Hepatocyte (in vitro differentiated cells): ENCODE measurements at regions not wholly inside any gene's neighbourhood (a gene's known extent, or its start where the extent isn't known, plus 50 kb on each side); places are given as distances from the start of the nearest gene placed in this dataset.

Experiments
- DNase-seq: peaks from one replicate; pipeline ENCODE4 v3.0.0-alpha.2; 2016; ENCODE audit warnings: low spot score
- H2AFZ ChIP-seq: fragments of 200-600 bp; sonication (generic); 2 replicates; pipeline ENCODE4 v1.6.0; 2016; ENCODE audit warnings: antibody characterized with exemption, mild to moderate bottlenecking
- H3K27ac ChIP-seq: fragments of 200-600 bp; sonication (generic); 2 replicates; pipeline ENCODE4 v1.5.1; 2016; ENCODE audit warnings: mild to moderate bottlenecking
- H3K27me3 ChIP-seq: fragments of 200-600 bp; sonication (generic); 2 replicates; pipeline ENCODE4 v1.6.1; 2016
- H3K36me3 ChIP-seq: fragments of 200-600 bp; sonication (generic); replicated peaks from 2 replicates; pipeline ENCODE4 v1.5.1; 2016; ENCODE audit warnings: low read depth; ENCODE audit not compliant: insufficient read depth
- H3K4me1 ChIP-seq: fragments of 200-600 bp; sonication (generic); 2 replicates; pipeline ENCODE4 v1.5.1; 2016; ENCODE audit warnings: mild to moderate bottlenecking, moderate library complexity; ENCODE audit not compliant: insufficient read depth
- H3K4me2 ChIP-seq: fragments of 200-600 bp; sonication (generic); 2 replicates; pipeline ENCODE4 v1.6.0; 2016
- H3K4me3 ChIP-seq: fragments of 200-600 bp; sonication (generic); 2 replicates; pipeline ENCODE4 v1.5.1; 2016; ENCODE audit warnings: mild to moderate bottlenecking
- H3K79me2 ChIP-seq: fragments of 200-600 bp; sonication (generic); 2 replicates; pipeline ENCODE4 v1.6.0; 2017; ENCODE audit warnings: mild to moderate bottlenecking
- H3K9me2 ChIP-seq: fragments of 200-600 bp; sonication (generic); replicated peaks from 2 replicates; pipeline ENCODE4 v1.6.0; 2017; ENCODE audit warnings: mild to moderate bottlenecking; ENCODE audit not compliant: insufficient read depth
- H3K9me3 ChIP-seq: fragments of 200-600 bp; sonication (generic); 2 replicates; pipeline ENCODE4 v1.5.1; 2016; ENCODE audit warnings: low read depth, mild to moderate bottlenecking
- H4K20me1 ChIP-seq: fragments of 200-600 bp; sonication (generic); 2 replicates; pipeline ENCODE4 v1.6.0; 2016; ENCODE audit warnings: mild to moderate bottlenecking; ENCODE audit not compliant: insufficient read depth, poor library complexity, severe bottlenecking
- EZH2 ChIP-seq: fragments of 200-600 bp; sonication (generic); IDR thresholded peaks from 2 replicates; pipeline ENCODE4 v1.6.1; 2016; ENCODE audit warnings: antibody characterized with exemption, mild to moderate bottlenecking, borderline replicate concordance
- EZH2phosphoT487 ChIP-seq: fragments of 200-600 bp; sonication (generic); IDR thresholded peaks from one replicate; pipeline ENCODE4 v1.6.1; 2018; ENCODE audit warnings: antibody characterized with exemption, mild to moderate bottlenecking, low read depth, moderate library complexity; ENCODE audit not compliant: unreplicated experiment, severe bottlenecking
- WGBS: methylation state at CpG from one replicate; pipeline ENCODE4 v1.1.6; 2016; ENCODE audit warnings: low lambda C conversion rate; ENCODE audit errors: missing lambda C conversion rate; 5-methylcytosine and 5-hydroxymethylcytosine counted together
- TF ChIP-seq, protein P1 (sequence below): fragments of 200-600 bp; sonication (generic); IDR thresholded peaks from 2 replicates; pipeline ENCODE4 v1.5.1; 2016; ENCODE audit warnings: antibody characterized with exemption, mild to moderate bottlenecking; ENCODE audit not compliant: poor library complexity

DNA sequence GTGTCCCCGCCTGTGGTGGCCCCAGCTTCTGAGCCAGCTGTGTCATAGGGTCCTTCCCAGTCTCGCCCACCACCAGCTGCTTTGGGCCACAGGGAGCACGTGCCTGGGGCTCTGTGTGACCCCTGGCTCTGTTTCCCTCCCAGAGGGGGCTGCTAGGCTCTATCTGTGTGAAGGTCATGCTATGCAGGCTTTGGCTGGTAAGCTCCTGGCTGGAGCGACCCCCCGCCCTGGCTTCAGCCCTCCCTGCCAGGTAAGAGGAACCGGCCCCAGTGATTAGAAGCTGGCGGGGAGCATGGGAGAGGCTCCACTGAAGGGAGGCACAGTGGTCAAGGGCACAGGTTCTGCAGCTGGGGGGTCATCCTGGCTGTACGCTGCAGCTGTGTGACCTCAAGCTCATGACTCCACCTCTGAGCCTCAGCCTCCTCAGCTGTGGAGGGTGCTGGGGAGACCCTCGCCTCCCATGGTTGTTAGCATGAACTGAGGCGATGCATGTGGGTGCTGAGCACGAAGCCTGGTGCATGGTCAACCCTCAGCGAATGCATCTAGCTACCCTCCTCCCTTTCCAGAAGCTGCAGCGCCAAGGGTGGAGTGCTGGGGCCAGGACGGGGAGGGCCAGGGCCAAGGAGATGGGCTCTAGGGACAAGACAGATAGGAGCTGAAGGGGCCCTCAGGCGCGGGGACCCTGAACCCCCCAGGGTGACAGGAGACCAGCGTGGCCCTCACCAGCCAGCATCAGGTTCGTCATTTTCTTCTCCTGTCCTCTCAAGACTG is 163.8 kb upstream of the MVB12B start:
- H2AFZ ChIP-seq: no peak overlapping the region
- H3K4me3 ChIP-seq: no peak overlapping the region
- no peak for DNase-seq
- H3K4me1 ChIP-seq: no peaks in the 10 kb centered on the region
- TF ChIP-seq EZH2 (no peak), EZH2phosphoT487 (no peak)
- TF ChIP-seq, protein P1, sequence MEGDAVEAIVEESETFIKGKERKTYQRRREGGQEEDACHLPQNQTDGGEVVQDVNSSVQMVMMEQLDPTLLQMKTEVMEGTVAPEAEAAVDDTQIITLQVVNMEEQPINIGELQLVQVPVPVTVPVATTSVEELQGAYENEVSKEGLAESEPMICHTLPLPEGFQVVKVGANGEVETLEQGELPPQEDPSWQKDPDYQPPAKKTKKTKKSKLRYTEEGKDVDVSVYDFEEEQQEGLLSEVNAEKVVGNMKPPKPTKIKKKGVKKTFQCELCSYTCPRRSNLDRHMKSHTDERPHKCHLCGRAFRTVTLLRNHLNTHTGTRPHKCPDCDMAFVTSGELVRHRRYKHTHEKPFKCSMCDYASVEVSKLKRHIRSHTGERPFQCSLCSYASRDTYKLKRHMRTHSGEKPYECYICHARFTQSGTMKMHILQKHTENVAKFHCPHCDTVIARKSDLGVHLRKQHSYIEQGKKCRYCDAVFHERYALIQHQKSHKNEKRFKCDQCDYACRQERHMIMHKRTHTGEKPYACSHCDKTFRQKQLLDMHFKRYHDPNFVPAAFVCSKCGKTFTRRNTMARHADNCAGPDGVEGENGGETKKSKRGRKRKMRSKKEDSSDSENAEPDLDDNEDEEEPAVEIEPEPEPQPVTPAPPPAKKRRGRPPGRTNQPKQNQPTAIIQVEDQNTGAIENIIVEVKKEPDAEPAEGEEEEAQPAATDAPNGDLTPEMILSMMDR: no peak
- H3K9me3 ChIP-seq: no peaks in the 10 kb centered on the region
- H3K36me3 ChIP-seq: no peaks in the 10 kb centered on the region
- no peaks in the 10 kb centered on the region for H3K9me2 ChIP-seq
- no peak overlapping the region for H3K4me2 ChIP-seq
- no peaks in the 10 kb centered on the region for H3K79me2 ChIP-seq
- H3K27me3 ChIP-seq: no peaks in the 10 kb centered on the region
- H3K27ac ChIP-seq: no peak overlapping the region
- WGBS: 94% methylated on average over 18 of the region's 18 CpGs
- no peaks in the 10 kb centered on the region for H4K20me1 ChIP-seq

DNA sequence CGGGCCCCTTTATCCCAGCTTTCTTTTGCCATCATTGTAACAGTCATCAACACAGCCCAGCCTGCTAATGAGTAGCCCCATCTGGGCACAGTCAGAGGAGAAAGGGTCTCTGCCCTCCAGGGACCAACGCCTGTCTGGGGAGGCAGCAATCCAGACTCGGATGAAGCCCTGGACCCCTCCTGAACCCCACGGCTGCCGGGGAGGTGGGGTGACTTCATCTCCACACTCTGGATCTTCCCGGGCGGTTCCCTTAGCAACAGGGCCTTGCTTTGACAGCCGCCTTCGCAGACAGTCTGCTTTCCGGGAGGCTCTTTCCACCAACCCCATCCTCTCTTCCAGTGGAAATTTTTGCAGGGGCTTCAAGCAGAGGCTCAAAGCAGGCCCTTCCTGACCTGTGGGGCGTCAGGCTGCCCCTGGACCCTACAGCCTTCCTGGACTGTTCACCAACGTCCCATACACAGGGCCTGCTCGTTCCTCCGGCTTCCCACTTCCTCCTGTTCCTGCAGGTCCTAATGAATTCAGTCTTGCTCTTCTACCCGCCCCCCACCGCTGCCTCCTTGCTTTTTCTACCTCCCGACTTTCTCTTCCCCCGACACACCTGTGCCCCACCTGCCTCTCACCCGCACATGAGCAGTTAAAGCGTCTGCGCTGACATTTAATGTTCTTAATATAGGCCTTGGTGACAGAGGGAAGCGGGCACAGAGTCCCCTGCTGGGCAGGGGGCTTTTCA is 161.7 kb upstream of the MVB12B start:
- H3K4me1 ChIP-seq: no peaks in the 10 kb centered on the region
- DNase-seq: no peak

DNA sequence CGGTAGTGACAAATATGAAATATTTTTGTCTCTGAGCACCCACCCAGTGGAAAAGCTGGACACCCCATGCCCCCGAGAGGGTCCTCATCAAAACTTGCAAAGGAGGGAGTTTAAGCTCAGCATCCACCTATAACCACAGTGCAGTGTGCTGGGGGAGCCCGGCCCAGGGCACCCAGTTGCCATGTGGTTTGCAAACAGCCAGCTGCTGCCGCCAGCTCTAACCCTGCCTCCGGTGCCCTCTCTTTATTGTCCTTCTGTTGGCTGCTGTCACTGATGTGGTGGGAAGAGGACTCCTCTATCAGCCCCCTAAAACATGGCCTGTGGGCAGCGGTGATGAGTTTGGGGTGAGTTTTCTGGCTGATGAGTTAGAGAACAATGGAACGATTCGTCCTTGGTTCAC is 160.9 kb upstream of the MVB12B start:
- Histone ChIP-seq H3K9me3 (no peaks in the 10 kb centered on the region), H3K36me3 (no peaks in the 10 kb centered on the region), H3K4me2 (no peak overlapping the region), H3K9me2 (no peaks in the 10 kb centered on the region), H3K4me3 (no peak overlapping the region), H3K4me1 (no peaks in the 10 kb centered on the region), H2AFZ (no peak overlapping the region), H4K20me1 (no peaks in the 10 kb centered on the region), H3K79me2 (no peaks in the 10 kb centered on the region), H3K27ac (no peak overlapping the region), H3K27me3 (no peaks in the 10 kb centered on the region)
- 95% methylated on average over 8 of the region's 8 CpGs for WGBS
- DNase-seq: no peak
- no peak for TF ChIP-seq EZH2phosphoT487
- no peak for TF ChIP-seq EZH2
- TF ChIP-seq, protein P1: no peak

More for the DNA sequence above, 161.7 kb upstream of the MVB12B start:
- TF ChIP-seq, protein P1: no peak
- TF ChIP-seq EZH2: no peak
- no peak for TF ChIP-seq EZH2phosphoT487
- Histone ChIP-seq H3K9me2 (no peaks in the 10 kb centered on the region), H3K4me3 (no peak overlapping the region), H3K9me3 (no peaks in the 10 kb centered on the region), H3K27ac (no peak overlapping the region), H3K36me3 (no peaks in the 10 kb centered on the region), H4K20me1 (no peaks in the 10 kb centered on the region), H3K27me3 (no peaks in the 10 kb centered on the region), H2AFZ (no peak overlapping the region), H3K79me2 (no peaks in the 10 kb centered on the region), H3K4me2 (no peak overlapping the region)
- 91% methylated on average over 22 of the region's 22 CpGs for whole genome bisulfite sequencing
